NCI-H526 treated with DMSO at 0.1 percent for 48 hours (cell line): ENCODE measurements at regions not wholly inside any gene's neighbourhood (a gene's known extent, or its start where the extent isn't known, plus 50 kb on each side); places are given as distances from the start of the nearest gene placed in this dataset.

Experiments
- DNase-seq: peaks from one replicate; lab custom pipeline; 2025; lab: John Stamatoyannopoulos, UW

- DNase-seq, result peak; percentile 8
These were observed 209.4 kb upstream of the LRFN2 start for GRCh38 chr6:40796260-40797221.

GRCh38 chr6:40794586-40794985 lies 207.4 kb upstream of the LRFN2 start:
- DNase-seq, result no peak

GRCh38 chr6:40792183-40792582 lies 205.0 kb upstream of the LRFN2 start:
- DNase-seq, result no peak

- DNase-seq, result no peak
These were observed 203.8 kb upstream of the LRFN2 start for GRCh38 chr6:40791004-40791403.

GRCh38 chr6:40788661-40789655 lies 201.8 kb upstream of the LRFN2 start:
- no peak for DNase-seq

GRCh38 chr6:40782355-40782754 lies 195.2 kb upstream of the LRFN2 start:
- DNase-seq, result no peak

GRCh38 chr6:40780637-40781036 lies 193.5 kb upstream of the LRFN2 start:
- DNase-seq, result no peak

GRCh38 chr6:40779409-40779808 lies 192.2 kb upstream of the LRFN2 start:
- DNase-seq, result no peak

- DNase-seq, result no peak
These were observed 191.8 kb upstream of the LRFN2 start for GRCh38 chr6:40778918-40779317.

- no peak for DNase-seq
These were observed 191.0 kb upstream of the LRFN2 start for GRCh38 chr6:40778196-40778595.

- DNase-seq, result no peak
These were observed 187.8 kb upstream of the LRFN2 start for GRCh38 chr6:40774932-40775331.

- DNase-seq, result no peak
These were observed 183.6 kb upstream of the LRFN2 start for GRCh38 chr6:40770794-40771193.

GRCh38 chr6:40764726-40765125 lies 177.6 kb upstream of the LRFN2 start:
- DNase-seq, result no peak

- DNase-seq, result no peak
These were observed 175.8 kb upstream of the LRFN2 start for GRCh38 chr6:40762981-40763380.

GRCh38 chr6:40760887-40761286 lies 173.7 kb upstream of the LRFN2 start:
- no peak for DNase-seq

- no peak for DNase-seq
These were observed 172.7 kb upstream of the LRFN2 start for GRCh38 chr6:40759838-40760237.

- DNase-seq, result no peak
These were observed 172.1 kb upstream of the LRFN2 start for GRCh38 chr6:40759264-40759663.

- DNase-seq, result no peak
These were observed 168.7 kb upstream of the LRFN2 start for GRCh38 chr6:40755749-40756452.

- DNase-seq, result no peak
These were observed 168.0 kb upstream of the LRFN2 start for GRCh38 chr6:40755046-40755681.

GRCh38 chr6:40754461-40755045 lies 167.4 kb upstream of the LRFN2 start:
- no peak for DNase-seq
